IMR-90 (cell line): ENCODE measurements at regions not wholly inside any gene's neighbourhood (a gene's known extent, or its start where the extent isn't known, plus 50 kb on each side); places are given as distances from the start of the nearest gene placed in this dataset.

Experiments
- ATAC-seq: fragments of 200-7000 bp; cut with Tn5 transposase; 2 replicates; pipeline ENCODE4 v1.9.1; 2020; ENCODE audit warnings: low read depth, mild to moderate bottlenecking, moderate library complexity
- BruUV-seq: library from RNA; stranded (reverse); fragments of 400-500 nt; replicated peaks from 2 replicates; lab custom pipeline; 2021; lab: Mats Ljungman, UMichigan
- CTCF ChIA-PET: fragments of 300-600 bp; formaldehyde crosslinking; extraction: SDS; loops from one replicate; lab custom pipeline; 2021; ENCODE audit warnings: antibody characterized with exemption; lab: Yijun Ruan, JAX
- POLR2A ChIA-PET: fragments of 300-600 bp; sonication (Branson Sonifier 250); formaldehyde crosslinking; loops from one replicate; lab custom pipeline; 2022; ENCODE audit warnings: antibody characterized with exemption; ENCODE audit not compliant: unreplicated experiment; lab: Charles Lee
- DNase-seq: peaks from one replicate; pipeline ENCODE4 v3.0.0; 2013
- H2AFZ ChIP-seq: replicated peaks from 2 replicates; pipeline ENCODE3; 2013; ENCODE audit warnings: low read length, mild to moderate bottlenecking; ENCODE audit not compliant: poor library complexity
- H2AK5ac ChIP-seq: 2 replicates; pipeline ENCODE4 v1.6.1; 2013; ENCODE audit warnings: low read depth, low read length, inconsistent platforms
- H2AK9ac ChIP-seq: replicated peaks from 2 replicates; pipeline ENCODE3; 2013; ENCODE audit warnings: mild to moderate bottlenecking, low read depth, low read length, moderate library complexity; ENCODE audit not compliant: poor library complexity
- H2BK120ac ChIP-seq: 2 replicates; pipeline ENCODE4 v1.6.1; 2013; ENCODE audit warnings: low read depth, low read length, inconsistent platforms
- H2BK15ac ChIP-seq: 3 replicates; pipeline ENCODE4 v1.6.1; 2013; ENCODE audit warnings: low read depth, low read length, inconsistent platforms
- H2BK20ac ChIP-seq: 2 replicates; pipeline ENCODE4 v1.6.1; 2013; ENCODE audit warnings: low read depth, mild to moderate bottlenecking, inconsistent platforms, low read length, moderate library complexity
- H2BK5ac ChIP-seq: 2 replicates; pipeline ENCODE4 v1.6.1; 2013; ENCODE audit warnings: mild to moderate bottlenecking, low read depth, low read length, inconsistent platforms; ENCODE audit not compliant: poor library complexity, severe bottlenecking
- H3K14ac ChIP-seq: replicated peaks from 2 replicates; pipeline ENCODE4 v1.6.1; 2013; ENCODE audit warnings: low read depth, low read length, inconsistent platforms
- H3K18ac ChIP-seq: 2 replicates; pipeline ENCODE4 v1.6.1; 2013; ENCODE audit warnings: low read depth, low read length, control low read depth
- H3K23ac ChIP-seq: 2 replicates; pipeline ENCODE4 v1.6.1; 2013; ENCODE audit warnings: low read depth, low read length, inconsistent platforms
- H3K27ac ChIP-seq: 2 replicates; pipeline ENCODE4 v1.5.1; 2013; ENCODE audit warnings: mild to moderate bottlenecking, control low read depth, low read length; ENCODE audit not compliant: insufficient read depth
- H3K27me3 ChIP-seq: 2 replicates; pipeline ENCODE4 v1.6.1; 2013; ENCODE audit warnings: low read length; ENCODE audit not compliant: control insufficient read depth, insufficient read depth
- H3K36me3 ChIP-seq: 2 replicates; pipeline ENCODE4 v1.6.1; 2013; ENCODE audit warnings: low read length, mixed read lengths; ENCODE audit not compliant: control insufficient read depth, insufficient read depth
- H3K4ac ChIP-seq: 2 replicates; pipeline ENCODE4 v1.6.1; 2013; ENCODE audit warnings: low read depth, low read length, inconsistent platforms
- H3K4me1 ChIP-seq: 2 replicates; pipeline ENCODE4 v1.6.1; 2013; ENCODE audit warnings: low read length, mixed read lengths; ENCODE audit not compliant: control insufficient read depth, insufficient read depth
- H3K4me2 ChIP-seq: 2 replicates; pipeline ENCODE4 v1.6.1; 2013; ENCODE audit warnings: low read depth, mild to moderate bottlenecking, control low read depth, low read length, moderate library complexity
- H3K4me3 ChIP-seq: 2 replicates; pipeline ENCODE4 v1.5.1; 2013; ENCODE audit warnings: low read depth, mild to moderate bottlenecking, control low read depth, low read length, moderate library complexity; ENCODE audit not compliant: insufficient read depth
- H3K56ac ChIP-seq: 2 replicates; pipeline ENCODE4 v1.6.1; 2013; ENCODE audit warnings: low read length, inconsistent platforms; ENCODE audit not compliant: insufficient read depth; ENCODE audit errors: extremely low read depth
- H3K79me1 ChIP-seq, 2 experiments: 2 replicates each; pipeline ENCODE4 v1.6.1; 2013; ENCODE audit warnings: low read length in 2 of 2, inconsistent platforms in 1 of 2, low read depth in 1 of 2
- H3K9ac ChIP-seq: 2 replicates; pipeline ENCODE4 v1.6.1; 2013; ENCODE audit warnings: low read depth, low read length, control low read depth
- H3K9me1 ChIP-seq: 2 replicates; pipeline ENCODE4 v1.6.1; 2013; ENCODE audit warnings: low read length, inconsistent platforms; ENCODE audit not compliant: insufficient read depth
- H3K9me3 ChIP-seq: 2 replicates; pipeline ENCODE4 v1.6.1; 2013; ENCODE audit warnings: low read length; ENCODE audit not compliant: control insufficient read depth, insufficient read depth
- H4K20me1 ChIP-seq: 2 replicates; pipeline ENCODE4 v1.6.1; 2013; ENCODE audit warnings: low read length, inconsistent platforms; ENCODE audit not compliant: insufficient read depth
- H4K5ac ChIP-seq: 2 replicates; pipeline ENCODE4 v1.6.1; 2013; ENCODE audit warnings: mild to moderate bottlenecking, low read depth, low read length, control low read depth
- H4K8ac ChIP-seq, 2 experiments: 2 replicates each; pipeline ENCODE4 v1.6.1; 2013; ENCODE audit warnings: low read depth in 2 of 2, low read length in 2 of 2, control low read depth in 1 of 2, inconsistent platforms in 1 of 2
- H4K91ac ChIP-seq: 2 replicates; pipeline ENCODE4 v1.6.1; 2013; ENCODE audit warnings: low read depth, low read length, inconsistent platforms; ENCODE audit not compliant: insufficient read depth
- BHLHE40 ChIP-seq: fragments of 150-350 bp; IDR thresholded peaks from 2 replicates; pipeline ENCODE4 v1.6.1; 2016; ENCODE audit warnings: mild to moderate bottlenecking, low read depth, low read length
- CHD1 ChIP-seq: IDR thresholded peaks from 2 replicates; pipeline ENCODE4 v1.6.1; 2012; ENCODE audit warnings: low read depth, low read length, improper control_type of control experiment
- CTCF ChIP-seq: conservative IDR thresholded peaks from 2 replicates; pipeline ENCODE4 v1.5.1; 2012; ENCODE audit warnings: mild to moderate bottlenecking, low read depth, low read length, improper control_type of control experiment
- SMC3 ChIP-seq: fragments of 150-350 bp; IDR thresholded peaks from 2 replicates; pipeline ENCODE4 v1.6.1; 2016; ENCODE audit warnings: low read depth, mild to moderate bottlenecking, antibody characterized with exemption, low read length, moderate library complexity
- WGBS, 2 experiments: methylation state at CpG; one replicate each; pipeline versions ENCODE4 v1.1.5 to v1.1.7; 2013; ENCODE audit warnings: missing lambda C conversion rate in 2 of 2; ENCODE audit not compliant: insufficient read length in 1 of 2; ENCODE audit errors: extremely low coverage in 2 of 2; 5-methylcytosine and 5-hydroxymethylcytosine counted together
- dilution Hi-C: fragments of 300-500 bp; cut with HindIII; formaldehyde crosslinking; loops from one replicate; pipeline ENCODE4 v1.14.3; 2018; ENCODE audit warnings: low sequenced_read_pairs; ENCODE audit not compliant: unreplicated experiment
- in situ Hi-C: fragments of 300-500 bp; cut with MboI; formaldehyde crosslinking; loops from 3 replicates; pipeline ENCODE4 v1.14.3; 2019; ENCODE audit warnings: low sequenced_read_pairs, inconsistent platforms, mixed read lengths
- intact Hi-C: fragments of 100-400 bp; cut with micrococcal nuclease; formaldehyde crosslinking; loops from 2 replicates; pipeline ENCODE4 v1.10.0; 2022

GRCh38 chr5:87774804-87775203 lies 362.1 kb upstream of the CCNH start:
- Histone ChIP-seq H3K4me3 (no peak overlapping the region), H2BK120ac (no peak overlapping the region), H2AFZ (no peak overlapping the region), H3K4me1 (no peaks in the 10 kb centered on the region), H3K23ac (no peak overlapping the region), H3K9me1 (no peaks in the 10 kb centered on the region), H4K20me1 (no peaks in the 10 kb centered on the region), H3K27ac (no peak overlapping the region), H2AK5ac (no peak overlapping the region), H3K9ac (no peak overlapping the region), H2BK15ac (no peak overlapping the region), H4K5ac (no peak overlapping the region), H3K36me3 (no peaks in the 10 kb centered on the region), H3K18ac (no peak overlapping the region), H4K8ac (no peak overlapping the region), H3K27me3 (peaks cover 1% of the 10 kb centered on the region; the same call in 1 of the 2 replicates), H3K14ac (no peak overlapping the region), H3K9me3 (no peaks in the 10 kb centered on the region), H2AK9ac (no peak overlapping the region), H2BK5ac (no peak overlapping the region), H3K4ac (no peak overlapping the region), H3K4me2 (no peak overlapping the region), H3K79me1 (no peaks in the 10 kb centered on the region), H4K91ac (no peak overlapping the region), H2BK20ac (no peak overlapping the region), H3K56ac (no peak overlapping the region)
- no peak for TF ChIP-seq BHLHE40
- no peak for TF ChIP-seq CTCF
- TF ChIP-seq SMC3 = no peak
- no peak for TF ChIP-seq CHD1
- dilution Hi-C loops (no loop called here), in situ Hi-C loops (loop anchor here (10.0 kb wide), 1 partner anchor 940 kb away; no protein-coding TSS in a partner anchor), intact Hi-C loops (loop anchor here (10.0 kb wide), 1 partner anchor 350 kb away; no protein-coding TSS in a partner anchor)
- no CpG with 5 or more reads among the region's 1 CpG for WGBS, 2 experiments
- no peak for DNase-seq
- no peak for ATAC-seq
- BruUV-seq = no TSS peak
- ChIA-PET POLR2A (no interaction called here), CTCF (interaction anchor here (0.6 to 1.1 kb wide), 2 partner anchors 52 to 917 kb away, joined by 3 to 6 read pairs; no protein-coding TSS in a partner anchor)
